ENCODE measurements at regions not wholly inside any gene's neighbourhood (a gene's known extent, or its start where the extent isn't known, plus 50 kb on each side); places are given as distances from the start of the nearest gene placed in this dataset.

DNA sequence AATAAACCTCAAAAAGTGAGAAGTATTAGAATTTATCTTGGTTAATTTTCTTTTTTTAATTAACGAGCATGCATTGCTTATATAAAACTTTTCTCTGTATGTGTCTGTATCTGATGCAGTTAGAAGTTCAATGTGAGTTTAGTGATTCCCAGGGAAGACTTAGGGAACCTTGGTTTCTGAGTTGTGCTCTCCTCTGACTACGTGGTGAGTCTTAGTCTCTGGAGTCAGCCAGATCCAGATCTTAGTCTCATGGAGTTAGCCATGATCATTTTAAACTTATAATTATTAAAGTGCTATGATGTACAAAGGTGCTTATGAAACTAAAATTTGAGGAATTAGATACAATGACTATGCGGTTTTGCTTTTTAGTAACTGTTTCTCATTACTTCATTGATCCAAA is 285.3 kb upstream of the DMRT1 start:
- DNase-seq (ENCODE audit: low read depth, low spot score) (no peak), FAIRE-seq (no peak), ATAC-seq (no peak)
- POLR2A ChIA-PET, result no interaction called here
- Histone ChIP-seq H3K4me3 (no peak overlapping the region), H3K9ac (ENCODE audit: control insufficient read depth, insufficient read depth, low read length) (no peak overlapping the region), H3K79me2 (ENCODE audit: control insufficient read depth, insufficient read depth, low read length) (no peaks in the 10 kb centered on the region), H4K20me1 (ENCODE audit: control insufficient read depth, insufficient read depth) (no peaks in the 10 kb centered on the region), H3K27ac (ENCODE audit: control insufficient read depth, insufficient read depth) (no peak overlapping the region), H3K4me1 (ENCODE audit: control insufficient read depth, insufficient read depth, low read length) (no peaks in the 10 kb centered on the region), H3K36me3 (ENCODE audit: control insufficient read depth in 2 of 2, insufficient read depth in 2 of 2, low read length in 1 of 2) (no peaks in the 10 kb centered on the region), H3K9me3 (replicated peaks; ENCODE audit: control insufficient read depth, insufficient read depth, low read length) (no peaks in the 10 kb centered on the region), H2AFZ (ENCODE audit: control insufficient read depth, low read depth, low read length) (no peak overlapping the region), H3K27me3 (replicated peaks in 1 of 2; ENCODE audit: control insufficient read depth in 2 of 2, insufficient read depth in 2 of 2, low read length in 1 of 2) (no peaks in the 10 kb centered on the region; a peak in 1 of 4 replicates), H3K4me2 (ENCODE audit: control insufficient read depth, insufficient read depth) (no peak overlapping the region)
- in situ Hi-C loops (cut with MboI) (no loop called here), intact Hi-C loops (cut with micrococcal nuclease; ENCODE audit: unreplicated experiment) (no loop called here)
- CTCF ChIA-PET, result interaction anchor here (0.6 kb wide), 1 partner anchor 814 kb away, joined by 3 read pairs; no protein-coding TSS in a partner anchor
- 3% methylated on average over 3 of the region's 3 CpGs for WGBS (ENCODE audit: insufficient coverage, insufficient replicate concordance, low lambda C conversion rate, missing lambda C conversion rate)
- no TSS peak for BruUV-seq (replicated peaks)
- RAD21 ChIA-PET (ENCODE audit: unreplicated experiment), result interaction anchor here (0.6 kb wide), 1 partner anchor 150 kb away, joined by 3 read pairs; no protein-coding TSS in a partner anchor
- SMC1A ChIA-PET (ENCODE audit: uncharacterized antibody, unreplicated experiment), result interaction anchor here (0.6 to 1.6 kb wide), 2 partner anchors 10 to 137 kb away, joined by 3 to 4 read pairs; no protein-coding TSS in a partner anchor
- TF ChIP-seq, protein P1, sequence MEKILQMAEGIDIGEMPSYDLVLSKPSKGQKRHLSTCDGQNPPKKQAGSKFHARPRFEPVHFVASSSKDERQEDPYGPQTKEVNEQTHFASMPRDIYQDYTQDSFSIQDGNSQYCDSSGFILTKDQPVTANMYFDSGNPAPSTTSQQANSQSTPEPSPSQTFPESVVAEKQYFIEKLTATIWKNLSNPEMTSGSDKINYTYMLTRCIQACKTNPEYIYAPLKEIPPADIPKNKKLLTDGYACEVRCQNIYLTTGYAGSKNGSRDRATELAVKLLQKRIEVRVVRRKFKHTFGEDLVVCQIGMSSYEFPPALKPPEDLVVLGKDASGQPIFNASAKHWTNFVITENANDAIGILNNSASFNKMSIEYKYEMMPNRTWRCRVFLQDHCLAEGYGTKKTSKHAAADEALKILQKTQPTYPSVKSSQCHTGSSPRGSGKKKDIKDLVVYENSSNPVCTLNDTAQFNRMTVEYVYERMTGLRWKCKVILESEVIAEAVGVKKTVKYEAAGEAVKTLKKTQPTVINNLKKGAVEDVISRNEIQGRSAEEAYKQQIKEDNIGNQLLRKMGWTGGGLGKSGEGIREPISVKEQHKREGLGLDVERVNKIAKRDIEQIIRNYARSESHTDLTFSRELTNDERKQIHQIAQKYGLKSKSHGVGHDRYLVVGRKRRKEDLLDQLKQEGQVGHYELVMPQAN (conservative IDR thresholded peaks at IDR 0.05), result no peak
- TF ChIP-seq HDGF (IDR thresholded peaks at IDR 0.05) (no peak), IRF4 (IDR thresholded peaks at IDR 0.05; ENCODE audit: low read depth, low read length) (no peak), ASH2L (IDR thresholded peaks at IDR 0.05; ENCODE audit: borderline replicate concordance, low read depth) (no peak), MXI1 (IDR thresholded peaks at IDR 0.05; ENCODE audit: low read depth, low read length) (no peak), ATF3 (IDR thresholded peaks at IDR 0.05; ENCODE audit: borderline replicate concordance, extremely low read depth, low read depth, low read length) (no peak), ZNF217 (IDR thresholded peaks at IDR 0.05) (no peak), PRDM15 (CRISPR knock-in tag; IDR thresholded peaks at IDR 0.05) (no peak), SRF (IDR thresholded peaks at IDR 0.05; ENCODE audit: low read depth in 2 of 2, low read length in 2 of 2) (no peak), ZNF622 (IDR thresholded peaks at IDR 0.05) (no peak), POLR2AphosphoS5 (IDR thresholded peaks at IDR 0.05; ENCODE audit: low read length) (no peak), KAT2A (conservative IDR thresholded peaks at IDR 0.05; ENCODE audit: control insufficient read depth, low read depth, low read length) (no peak), KDM1A (IDR thresholded peaks at IDR 0.05; ENCODE audit: borderline replicate concordance) (no peak), WRNIP1 (IDR thresholded peaks at IDR 0.05; ENCODE audit: borderline replicate concordance, low read depth, low read length) (no peak)
- TF ChIP-seq, protein P2, sequence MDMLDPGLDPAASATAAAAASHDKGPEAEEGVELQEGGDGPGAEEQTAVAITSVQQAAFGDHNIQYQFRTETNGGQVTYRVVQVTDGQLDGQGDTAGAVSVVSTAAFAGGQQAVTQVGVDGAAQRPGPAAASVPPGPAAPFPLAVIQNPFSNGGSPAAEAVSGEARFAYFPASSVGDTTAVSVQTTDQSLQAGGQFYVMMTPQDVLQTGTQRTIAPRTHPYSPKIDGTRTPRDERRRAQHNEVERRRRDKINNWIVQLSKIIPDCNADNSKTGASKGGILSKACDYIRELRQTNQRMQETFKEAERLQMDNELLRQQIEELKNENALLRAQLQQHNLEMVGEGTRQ (IDR thresholded peaks at IDR 0.05; ENCODE audit: borderline replicate concordance, low read depth, low read length), result no peak
- TF ChIP-seq, protein P3, sequence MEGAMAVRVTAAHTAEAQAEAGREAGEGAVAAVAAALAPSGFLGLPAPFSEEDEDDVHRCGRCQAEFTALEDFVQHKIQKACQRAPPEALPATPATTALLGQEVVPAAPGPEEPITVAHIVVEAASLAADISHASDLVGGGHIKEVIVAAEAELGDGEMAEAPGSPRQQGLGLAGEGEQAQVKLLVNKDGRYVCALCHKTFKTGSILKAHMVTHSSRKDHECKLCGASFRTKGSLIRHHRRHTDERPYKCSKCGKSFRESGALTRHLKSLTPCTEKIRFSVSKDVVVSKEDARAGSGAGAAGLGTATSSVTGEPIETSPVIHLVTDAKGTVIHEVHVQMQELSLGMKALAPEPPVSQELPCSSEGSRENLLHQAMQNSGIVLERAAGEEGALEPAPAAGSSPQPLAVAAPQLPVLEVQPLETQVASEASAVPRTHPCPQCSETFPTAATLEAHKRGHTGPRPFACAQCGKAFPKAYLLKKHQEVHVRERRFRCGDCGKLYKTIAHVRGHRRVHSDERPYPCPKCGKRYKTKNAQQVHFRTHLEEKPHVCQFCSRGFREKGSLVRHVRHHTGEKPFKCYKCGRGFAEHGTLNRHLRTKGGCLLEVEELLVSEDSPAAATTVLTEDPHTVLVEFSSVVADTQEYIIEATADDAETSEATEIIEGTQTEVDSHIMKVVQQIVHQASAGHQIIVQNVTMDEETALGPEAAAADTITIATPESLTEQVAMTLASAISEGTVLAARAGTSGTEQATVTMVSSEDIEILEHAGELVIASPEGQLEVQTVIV (IDR thresholded peaks at IDR 0.05; ENCODE audit: borderline replicate concordance, partially characterized antibody), result no peak

Measured in GM12878 (cell line).